HG02852 (cell line): ENCODE measurements at regions not wholly inside any gene's neighbourhood (a gene's known extent, or its start where the extent isn't known, plus 50 kb on each side); places are given as distances from the start of the nearest gene placed in this dataset.
"Not testable (repeated sequence)": the region's sequence is repeated elsewhere in the genome, so short reads cannot be mapped to it uniquely, and the experiment has no call there.

Experiments
- ATAC-seq: cut with Tn5 transposase; IDR thresholded peaks from one replicate; pipeline ENCODE4 v1.9.1; 2021; ENCODE audit warnings: mild to moderate bottlenecking, moderate library complexity; ENCODE audit not compliant: unreplicated experiment

GRCh38 chr14:30409508-30410015 is 149.4 kb upstream of the G2E3 start:
- not testable (repeated sequence) for ATAC-seq

GRCh38 chr14:30410986-30411385 is 148.0 kb upstream of the G2E3 start:
- ATAC-seq: no peak

- ATAC-seq: not testable (repeated sequence)
Observed at GRCh38 chr14:30413184-30413583, 145.8 kb upstream of the G2E3 start.

GRCh38 chr14:30417121-30417520 is 141.8 kb upstream of the G2E3 start:
- ATAC-seq: no peak

- ATAC-seq: no peak
Observed at GRCh38 chr14:30417999-30418398, 141.0 kb upstream of the G2E3 start.

- no peak for ATAC-seq
Observed at GRCh38 chr14:30419037-30419436, 139.9 kb upstream of the G2E3 start.

- no peak for ATAC-seq
Observed at GRCh38 chr14:30420515-30420914, 138.4 kb upstream of the G2E3 start.

- ATAC-seq: no peak
Observed at GRCh38 chr14:30426463-30426862, 132.5 kb upstream of the G2E3 start.

- no peak for ATAC-seq
Observed at GRCh38 chr14:30427401-30427800, 131.6 kb upstream of the G2E3 start.

GRCh38 chr14:30427846-30428245 is 131.1 kb upstream of the G2E3 start:
- ATAC-seq: no peak

GRCh38 chr14:30431552-30431951 is 127.4 kb upstream of the G2E3 start:
- ATAC-seq: no peak

GRCh38 chr14:30440961-30441360 is 118.0 kb upstream of the G2E3 start:
- no peak for ATAC-seq

- ATAC-seq: no peak
Observed at GRCh38 chr14:30443368-30444007, 115.5 kb upstream of the G2E3 start.

GRCh38 chr14:30444451-30444850 is 114.5 kb upstream of the G2E3 start:
- no peak for ATAC-seq

GRCh38 chr14:30445011-30445793 is 113.8 kb upstream of the G2E3 start:
- ATAC-seq: no peak

- no peak for ATAC-seq
Observed at GRCh38 chr14:30445852-30446251, 113.1 kb upstream of the G2E3 start.

- ATAC-seq: no peak
Observed at GRCh38 chr14:30450631-30451545, 108.1 kb upstream of the G2E3 start.

- ATAC-seq: no peak
Observed at GRCh38 chr14:30456296-30456695, 102.7 kb upstream of the G2E3 start.

GRCh38 chr14:30462358-30462757 is 96.6 kb upstream of the G2E3 start:
- ATAC-seq: no peak

GRCh38 chr14:30464481-30464880 is 94.5 kb upstream of the G2E3 start:
- ATAC-seq: no peak

GRCh38 chr14:30468354-30468753 is 90.6 kb upstream of the G2E3 start:
- no peak for ATAC-seq
